Spleen (tissue), 11 donors: ENCODE measurements at regions not wholly inside any gene's neighbourhood (a gene's known extent, or its start where the extent isn't known, plus 50 kb on each side); places are given as distances from the start of the nearest gene placed in this dataset.

ENCODE experiments used
- DNase-seq: peaks from one replicate; pipeline ENCODE4 v3.0.0-alpha.2; 2020
- H3K27ac ChIP-seq, 8 donors: fragments of 200-600 bp; sonication (generic) in 7 of 8; 1 replicate in 4 of 8; 2 replicates in 4 of 8; pipeline versions ENCODE4 v1.5.0 to v1.8.0; 2016 to 2021; ENCODE audit warnings: inconsistent platforms in 4 of 8, mild to moderate bottlenecking in 4 of 8, moderate library complexity in 1 of 8
- H3K27me3 ChIP-seq, 7 donors: fragments of 200-600 bp; sonication (generic) in 6 of 7; replicated peaks in 1 of 7; 1 replicate in 4 of 7; 2 replicates in 3 of 7; pipeline versions ENCODE4 v1.5.0 to v1.8.0; 2016 to 2021; ENCODE audit warnings: inconsistent platforms in 3 of 7, mild to moderate bottlenecking in 1 of 7
- H3K36me3 ChIP-seq, 6 donors: fragments of 200-600 bp; sonication (generic) in 5 of 6; 1 replicate in 4 of 6; 2 replicates in 2 of 6; pipeline versions ENCODE4 v1.5.0 to v1.8.0; 2016 to 2021; ENCODE audit warnings: inconsistent platforms in 2 of 6
- H3K4me1 ChIP-seq, 6 donors: fragments of 200-600 bp; sonication (generic) in 5 of 6; 1 replicate in 3 of 6; 2 replicates in 3 of 6; pipeline versions ENCODE4 v1.5.0 to v1.8.0; 2016 to 2021; ENCODE audit warnings: inconsistent platforms in 3 of 6
- H3K4me3 ChIP-seq, 8 donors: fragments of 200-600 bp; sonication (generic) in 7 of 8; 1 replicate in 4 of 8; 2 replicates in 4 of 8; pipeline versions ENCODE4 v1.5.0 to v1.8.0; 2016 to 2021; ENCODE audit warnings: inconsistent platforms in 4 of 8, mild to moderate bottlenecking in 4 of 8, moderate library complexity in 2 of 8
- H3K9me3 ChIP-seq, 8 donors: fragments of 200-600 bp; sonication (generic) in 7 of 8; 1 replicate in 4 of 8; 2 replicates in 4 of 8; pipeline versions ENCODE4 v1.5.0 to v1.8.0; 2016 to 2021; ENCODE audit warnings: inconsistent platforms in 4 of 8
- CTCF ChIP-seq, 11 experiments: fragments of 200-600 bp in 7 of 11; fragments of 450-650 bp in 4 of 11; sonication (generic) in 4 of 11; IDR thresholded peaks in 8 of 11; conservative IDR thresholded peaks in 3 of 11; 1 replicate in 7 of 11; 2 replicates in 4 of 11; pipeline versions ENCODE4 v1.4.0 to v1.8.0; 2016 to 2021; ENCODE audit warnings: antibody characterized with exemption in 11 of 11, inconsistent platforms in 4 of 11, mild to moderate bottlenecking in 1 of 11
- POLR2A ChIP-seq, 3 donors: fragments of 450-650 bp; IDR thresholded peaks; one replicate each; pipeline ENCODE4 v1.5.1; 2017; ENCODE audit warnings: antibody characterized with exemption in 3 of 3, mild to moderate bottlenecking in 1 of 3
- POLR2AphosphoS5 ChIP-seq, 3 donors: sonication (generic); formaldehyde crosslinking; IDR thresholded peaks; one replicate each; pipeline ENCODE4 v1.5.1; 2017; ENCODE audit warnings: antibody characterized with exemption in 3 of 3
- WGBS, 5 donors: extraction: QIAGEN DNeasy Blood & Tissue Kit in 3 of 5; methylation state at CpG; one replicate each; pipeline versions ENCODE4 v1.1.5 to v1.1.7; 2013 to 2018; 5-methylcytosine and 5-hydroxymethylcytosine counted together
- intact Hi-C: fragments of 100-400 bp; cut with DNase I; formaldehyde crosslinking; loops from one replicate; pipeline ENCODE4 v1.15.0; 2023; ENCODE audit warnings: low total_unique reads
- donor health status: healthy with polysubstance abuse.
- donor health status: DM: no; HTN: no; CAD: no; lungs with moderate emphysema.
- donor health status: DM: no; HTN: no; CAD: no.
- donor health status: Bipolar disorder and iron deficiency.
- donor health status: healthy.
- donor health status: DM: no; HTN: no; CAD: no.
- donor health status: DM: yes; HTN: yes; CAD: no.

- H3K4me3 ChIP-seq, result no peak overlapping the region
- H3K4me1 ChIP-seq, result no peaks in the 10 kb centered on the region
- H3K27ac ChIP-seq, result no peak overlapping the region
- intact Hi-C loops, result no loop called here
- H3K36me3 ChIP-seq, result no peaks in the 10 kb centered on the region
- H3K9me3 ChIP-seq, result no peaks in the 10 kb centered on the region
- TF ChIP-seq POLR2AphosphoS5 (IDR thresholded peaks at IDR 0.05) (no peak), CTCF (IDR thresholded peaks at IDR 0.05 in 8 of 11, conservative IDR thresholded peaks at IDR 0.05 in 3 of 11) (peak in 3 of 11 experiments; percentile 17 to 35 (median 22))
- peaks cover 0 to 8% (median 0%) of the 10 kb centered on the region in 7 donors for H3K27me3 ChIP-seq
- no peak for DNase-seq
- WGBS, 5 donors, result 37 to 49% (median 46%) methylated on average over 3 of the region's 3 CpGs
These were observed 109.3 kb upstream of the KLHL13 start for GRCh38 chrX:118225711-118226428.

GRCh38 chrX:118228041-118228440 is 111.4 kb upstream of the KLHL13 start:
- intact Hi-C loops, result no loop called here
- Histone ChIP-seq H3K27ac (no peak overlapping the region), H3K4me1 (no peaks in the 10 kb centered on the region), H3K9me3 (no peaks in the 10 kb centered on the region), H3K36me3 (no peaks in the 10 kb centered on the region), H3K27me3 (peaks cover 0 to 6% (median 0%) of the 10 kb centered on the region in 7 donors), H3K4me3 (no peak overlapping the region)
- TF ChIP-seq POLR2A (IDR thresholded peaks at IDR 0.05), result no peak
- no peak for TF ChIP-seq CTCF (IDR thresholded peaks at IDR 0.05 in 8 of 11, conservative IDR thresholded peaks at IDR 0.05 in 3 of 11)
- no peak for TF ChIP-seq POLR2AphosphoS5 (IDR thresholded peaks at IDR 0.05)
- 60 to 90% (median 70%) methylated on average over 4 of the region's 4 CpGs for WGBS, 5 donors
- DNase-seq, result no peak

- Histone ChIP-seq H3K4me1 (no peaks in the 10 kb centered on the region), H3K36me3 (no peaks in the 10 kb centered on the region), H3K4me3 (no peak overlapping the region), H3K27me3 (peaks cover 0 to 6% (median 0%) of the 10 kb centered on the region in 7 donors), H3K9me3 (no peaks in the 10 kb centered on the region), H3K27ac (no peak overlapping the region)
- intact Hi-C loops, result no loop called here
- 73 to 100% (median 79%) methylated on average over 1 of the region's 1 CpG for WGBS, 5 donors
- TF ChIP-seq POLR2AphosphoS5 (IDR thresholded peaks at IDR 0.05), result no peak
- TF ChIP-seq CTCF (IDR thresholded peaks at IDR 0.05 in 8 of 11, conservative IDR thresholded peaks at IDR 0.05 in 3 of 11), result no peak
- no peak for TF ChIP-seq POLR2A (IDR thresholded peaks at IDR 0.05)
- no peak for DNase-seq
These were observed 111.8 kb upstream of the KLHL13 start for GRCh38 chrX:118228456-118228855.

- peaks cover 0 to 6% (median 0%) of the 10 kb centered on the region in 7 donors for H3K27me3 ChIP-seq
- TF ChIP-seq CTCF (IDR thresholded peaks at IDR 0.05 in 8 of 11, conservative IDR thresholded peaks at IDR 0.05 in 3 of 11), result no peak
- TF ChIP-seq POLR2A (IDR thresholded peaks at IDR 0.05), result no peak
- TF ChIP-seq POLR2AphosphoS5 (IDR thresholded peaks at IDR 0.05), result no peak
- H3K27ac ChIP-seq, result no peak overlapping the region
- H3K4me3 ChIP-seq, result no peak overlapping the region
- no peak for DNase-seq
- no peaks in the 10 kb centered on the region for H3K36me3 ChIP-seq
- H3K4me1 ChIP-seq, result no peaks in the 10 kb centered on the region
- peaks cover 0 to 9% (median 0%) of the 10 kb centered on the region in 8 donors for H3K9me3 ChIP-seq
- intact Hi-C loops, result no loop called here
These were observed 114.4 kb upstream of the WDR44 start for GRCh38 chrX:118231464-118231863.
